ENCODE measurements at regions not wholly inside any gene's neighbourhood (a gene's known extent, or its start where the extent isn't known, plus 50 kb on each side); places are given as distances from the start of the nearest gene placed in this dataset.

DNA sequence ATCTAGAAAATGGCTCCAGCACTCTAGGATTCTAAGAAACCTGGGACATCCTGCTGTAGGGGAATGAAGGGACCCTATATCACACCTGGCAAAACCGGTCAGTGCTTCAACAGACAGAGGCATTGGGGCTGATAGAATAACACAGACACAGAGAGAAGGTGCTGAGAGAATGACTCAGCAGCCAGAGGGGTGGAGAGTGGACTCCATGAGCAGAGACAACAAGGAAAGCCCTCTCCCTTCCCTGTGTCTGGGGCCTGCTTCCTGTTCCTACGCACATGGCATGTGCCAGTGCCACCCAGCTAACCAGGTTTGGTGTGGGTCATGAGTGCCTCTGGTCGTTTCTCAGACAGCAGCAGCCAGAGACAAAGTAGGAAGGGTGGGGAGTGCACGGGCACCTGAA, 140.3 kb downstream of the CCT6B start:
- DNase-seq (ENCODE audit: low read depth): no peak
- TF ChIP-seq, protein P1, sequence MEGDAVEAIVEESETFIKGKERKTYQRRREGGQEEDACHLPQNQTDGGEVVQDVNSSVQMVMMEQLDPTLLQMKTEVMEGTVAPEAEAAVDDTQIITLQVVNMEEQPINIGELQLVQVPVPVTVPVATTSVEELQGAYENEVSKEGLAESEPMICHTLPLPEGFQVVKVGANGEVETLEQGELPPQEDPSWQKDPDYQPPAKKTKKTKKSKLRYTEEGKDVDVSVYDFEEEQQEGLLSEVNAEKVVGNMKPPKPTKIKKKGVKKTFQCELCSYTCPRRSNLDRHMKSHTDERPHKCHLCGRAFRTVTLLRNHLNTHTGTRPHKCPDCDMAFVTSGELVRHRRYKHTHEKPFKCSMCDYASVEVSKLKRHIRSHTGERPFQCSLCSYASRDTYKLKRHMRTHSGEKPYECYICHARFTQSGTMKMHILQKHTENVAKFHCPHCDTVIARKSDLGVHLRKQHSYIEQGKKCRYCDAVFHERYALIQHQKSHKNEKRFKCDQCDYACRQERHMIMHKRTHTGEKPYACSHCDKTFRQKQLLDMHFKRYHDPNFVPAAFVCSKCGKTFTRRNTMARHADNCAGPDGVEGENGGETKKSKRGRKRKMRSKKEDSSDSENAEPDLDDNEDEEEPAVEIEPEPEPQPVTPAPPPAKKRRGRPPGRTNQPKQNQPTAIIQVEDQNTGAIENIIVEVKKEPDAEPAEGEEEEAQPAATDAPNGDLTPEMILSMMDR (conservative IDR thresholded peaks at IDR 0.05; ENCODE audit: low read depth, low read length): no peak
- no peak overlapping the region for H3K4me3 ChIP-seq (ENCODE audit: low read length)

DNA sequence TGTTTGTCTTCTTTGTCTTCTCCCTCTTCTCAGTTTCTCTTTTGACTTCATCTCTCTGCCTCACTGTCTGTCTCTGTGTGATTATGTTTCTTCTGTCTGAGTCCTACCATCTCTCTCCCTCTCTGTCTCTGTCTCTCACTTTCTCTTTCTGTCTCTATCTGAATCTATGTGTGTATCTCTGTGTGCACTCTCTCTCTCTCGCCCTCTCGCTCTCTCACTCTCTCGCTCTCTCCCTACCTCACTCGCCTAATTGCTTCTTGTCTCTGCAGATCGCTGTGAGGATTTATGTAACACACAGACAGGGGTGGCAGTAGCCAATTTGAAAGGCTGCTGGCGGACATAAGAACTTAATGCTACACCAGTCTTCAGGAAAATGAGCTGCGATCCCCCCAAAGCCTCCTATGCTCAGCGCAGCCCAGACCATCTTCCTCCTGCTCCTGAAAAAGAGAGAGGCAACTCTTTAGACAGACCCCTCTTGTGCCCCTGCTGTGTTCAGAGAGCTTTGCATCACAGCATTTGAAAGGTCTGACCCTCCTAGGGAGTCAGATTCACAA, 140.9 kb downstream of the CCT6B start:
- TF ChIP-seq, protein P1 (conservative IDR thresholded peaks at IDR 0.05; ENCODE audit: low read depth, low read length): no peak
- H3K4me3 ChIP-seq (ENCODE audit: low read length): no peak overlapping the region
- DNase-seq (ENCODE audit: low read depth): no peak

DNA sequence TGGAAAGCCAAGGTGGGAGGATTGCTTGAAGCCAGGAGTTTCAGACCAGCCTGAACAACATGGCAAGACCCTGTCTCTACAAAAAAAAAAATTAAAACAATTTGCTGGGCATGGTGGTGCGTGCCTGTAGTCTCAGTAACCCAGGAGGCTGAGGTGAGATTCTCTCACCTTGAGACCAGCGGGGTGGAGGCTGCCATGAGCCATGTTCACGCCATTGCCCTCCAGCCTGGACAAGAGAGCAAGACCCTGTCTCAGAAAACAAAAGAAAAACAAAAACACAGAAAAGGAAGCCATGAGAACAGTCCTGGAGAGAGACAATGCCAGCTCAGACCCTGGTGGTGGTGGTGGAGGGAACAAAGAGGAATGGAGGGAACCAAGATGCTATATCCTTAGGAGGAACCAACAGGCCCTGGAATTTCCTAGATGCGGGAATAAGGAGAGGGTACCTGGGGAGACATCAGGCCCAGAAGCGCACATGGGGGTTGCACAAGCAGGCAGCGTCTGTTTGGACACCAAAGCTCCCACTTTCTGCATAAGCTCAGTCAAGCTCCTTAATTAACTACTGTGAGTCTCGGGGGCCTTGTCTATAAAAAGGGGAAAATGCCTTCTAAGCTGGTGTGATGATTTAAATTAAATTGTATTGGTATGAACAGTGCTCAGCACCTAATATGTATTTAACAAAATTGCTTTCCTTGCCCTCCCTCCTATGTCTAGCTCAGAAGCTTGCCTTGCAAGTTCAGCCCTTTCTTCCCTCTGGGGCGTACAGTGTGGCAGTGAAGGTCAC, 143.8 kb downstream of the CCT6B start:
- DNase-seq (ENCODE audit: low read depth): no peak
- TF ChIP-seq, protein P1 (conservative IDR thresholded peaks at IDR 0.05; ENCODE audit: low read depth, low read length): no peak
- H3K4me3 ChIP-seq (ENCODE audit: low read length): no peak overlapping the region

DNA sequence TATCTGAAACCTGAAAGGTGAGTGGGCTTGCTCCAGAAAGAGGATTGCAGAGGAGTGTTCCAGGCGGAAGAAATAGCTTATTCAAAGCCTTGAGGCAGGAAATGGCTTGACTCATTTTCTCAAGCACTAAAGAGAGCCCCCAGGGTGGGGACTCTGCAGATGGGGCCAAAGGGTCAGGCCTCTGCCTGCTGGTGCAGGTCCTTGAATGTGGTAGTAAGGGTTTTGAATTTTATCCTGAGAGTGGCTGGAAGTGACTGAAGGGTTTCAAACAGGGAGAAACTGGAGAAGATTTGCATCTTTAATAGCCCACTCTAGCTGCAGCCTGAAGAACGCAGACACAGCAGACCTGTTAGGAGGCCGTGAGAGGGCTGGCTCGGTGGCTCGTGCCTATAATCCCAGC, 144.4 kb downstream of the CCT6B start:
- TF ChIP-seq, protein P1 (conservative IDR thresholded peaks at IDR 0.05; ENCODE audit: low read depth, low read length): no peak
- no peak for DNase-seq (ENCODE audit: low read depth)
- H3K4me3 ChIP-seq (ENCODE audit: low read length): no peak overlapping the region

DNA sequence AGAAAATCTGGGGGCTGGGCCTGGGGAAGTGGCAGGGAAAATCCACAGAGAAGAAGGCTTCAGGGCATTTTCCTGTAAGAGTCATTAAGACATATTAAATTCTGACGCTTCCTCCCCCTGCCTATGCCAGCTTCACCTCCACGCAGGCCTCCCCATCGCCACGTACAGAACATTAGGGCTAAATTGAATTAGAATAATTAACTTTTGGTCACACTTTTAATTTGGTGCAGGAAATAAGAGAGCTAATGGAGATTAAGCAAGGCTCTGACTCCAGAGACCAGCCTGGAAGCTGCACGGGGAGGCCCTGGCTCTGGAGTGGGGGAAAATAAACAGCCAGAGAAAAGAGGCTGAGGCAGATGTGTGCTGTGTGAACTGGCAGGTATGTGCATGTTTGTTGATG, 148.0 kb downstream of the CCT6B start:
- no peak for DNase-seq (ENCODE audit: low read depth)
- H3K4me3 ChIP-seq (ENCODE audit: low read length): no peak overlapping the region
- TF ChIP-seq, protein P1 (conservative IDR thresholded peaks at IDR 0.05; ENCODE audit: low read depth, low read length): no peak

DNA sequence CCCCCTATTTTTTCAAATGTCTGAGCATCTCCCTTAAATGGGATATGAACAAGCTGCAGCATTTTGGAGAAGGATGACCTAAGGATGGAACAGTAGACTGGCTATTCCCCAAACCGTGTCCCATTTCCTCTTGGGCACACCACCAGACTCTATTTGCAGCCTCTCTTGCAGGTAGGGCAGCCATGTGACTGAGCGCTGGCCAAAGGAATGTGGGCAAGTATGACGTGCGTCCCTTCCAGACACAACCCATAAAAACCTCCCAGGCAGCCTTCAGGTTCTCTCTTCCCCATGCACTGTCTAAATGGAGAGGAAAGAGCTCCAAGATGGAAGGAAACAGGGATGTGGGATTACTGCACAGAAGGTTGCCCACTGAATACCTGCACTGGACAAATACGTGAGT, 149.7 kb downstream of the CCT6B start:
- TF ChIP-seq, protein P1 (conservative IDR thresholded peaks at IDR 0.05; ENCODE audit: low read depth, low read length): no peak
- DNase-seq (ENCODE audit: low read depth): no peak

DNA sequence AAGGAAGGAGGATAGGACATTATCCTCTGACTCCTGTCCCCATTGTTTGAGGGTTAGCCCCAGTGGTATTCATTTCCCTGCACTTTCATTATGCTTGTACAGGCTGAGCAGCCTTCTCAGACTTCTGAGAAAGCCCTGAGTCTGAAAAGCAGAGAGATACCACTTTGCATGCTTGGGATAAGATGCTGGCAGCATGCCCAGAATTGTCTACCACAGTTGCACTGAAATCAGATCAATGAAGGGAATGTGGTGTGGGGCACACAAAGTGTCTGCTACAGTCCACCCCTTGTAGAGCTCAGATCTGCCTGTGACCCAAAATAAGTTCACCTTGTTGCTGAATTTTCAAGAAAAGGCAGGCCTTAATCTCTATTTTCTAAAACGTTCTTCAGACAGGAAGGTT, 160.6 kb downstream of the CCT6B start:
- TF ChIP-seq, protein P1 (conservative IDR thresholded peaks at IDR 0.05; ENCODE audit: low read depth, low read length): no peak
- H3K4me3 ChIP-seq (ENCODE audit: low read length): no peak overlapping the region
- no peak for DNase-seq (ENCODE audit: low read depth)

More for the DNA sequence above, 149.7 kb downstream of the CCT6B start:
- H3K4me3 ChIP-seq (ENCODE audit: low read length): no peak overlapping the region
